Astrocyte (in vitro differentiated cells and primary cell): ENCODE measurements at regions not wholly inside any gene's neighbourhood (a gene's known extent, or its start where the extent isn't known, plus 50 kb on each side); places are given as distances from the start of the nearest gene placed in this dataset.
"Not testable (repeated sequence)": the region's sequence is repeated elsewhere in the genome, so short reads cannot be mapped to it uniquely, and the experiment has no call there.

Experiments
- CTCF ChIP-seq: IDR thresholded peaks from 2 replicates; pipeline ENCODE4 v1.5.1; 2011; ENCODE audit warnings: low read depth, mild to moderate bottlenecking, inconsistent platforms, low read length, moderate library complexity; ENCODE audit not compliant: insufficient read depth
- EZH2 ChIP-seq: IDR thresholded peaks from 2 replicates; pipeline ENCODE4 v1.6.1; 2012; ENCODE audit warnings: mild to moderate bottlenecking, low read length, inconsistent platforms; ENCODE audit not compliant: insufficient read depth

GRCh38 chr9:66797905-66798616, 102.5 kb upstream of the ZNF658 start:
- not testable (repeated sequence) for TF ChIP-seq EZH2, CTCF
